ENCODE measurements at regions not wholly inside any gene's neighbourhood (a gene's known extent, or its start where the extent isn't known, plus 50 kb on each side); places are given as distances from the start of the nearest gene placed in this dataset.

GRCh38 chr7:28301148-28301641 lies 111.1 kb upstream of the CREB5 start:
- no peak overlapping the region for H3K4me3 ChIP-seq (ENCODE audit: low read depth, low read length)
- no peak for DNase-seq

GRCh38 chr7:28304290-28304689 lies 108.0 kb upstream of the CREB5 start:
- H3K27me3 ChIP-seq: no peaks in the 10 kb centered on the region
- TF ChIP-seq CTCF (IDR thresholded peaks at IDR 0.05; ENCODE audit: low read depth, low read length): no peak
- no peaks in the 10 kb centered on the region for H3K4me1 ChIP-seq
- DNase-seq: no peak
- no peak overlapping the region for H3K4me3 ChIP-seq (ENCODE audit: low read depth, low read length)
- H3K9me3 ChIP-seq: no peaks in the 10 kb centered on the region
- H3K36me3 ChIP-seq: no peaks in the 10 kb centered on the region

More at GRCh38 chr7:28301148-28301641, 111.1 kb upstream of the CREB5 start:
- no peak for TF ChIP-seq CTCF (IDR thresholded peaks at IDR 0.05; ENCODE audit: low read depth, low read length)
- Histone ChIP-seq H3K4me1 (no peaks in the 10 kb centered on the region), H3K27me3 (no peaks in the 10 kb centered on the region), H3K36me3 (no peaks in the 10 kb centered on the region), H3K9me3 (no peaks in the 10 kb centered on the region)

GRCh38 chr7:28309704-28310459 lies 102.4 kb upstream of the CREB5 start:
- no peak for DNase-seq
- Histone ChIP-seq H3K4me3 (ENCODE audit: low read depth, low read length) (no peak overlapping the region), H3K9me3 (no peaks in the 10 kb centered on the region), H3K36me3 (no peaks in the 10 kb centered on the region), H3K4me1 (peaks cover under 1% of the 10 kb centered on the region; the same call in 1 of the 2 replicates), H3K27me3 (no peaks in the 10 kb centered on the region)
- TF ChIP-seq CTCF (IDR thresholded peaks at IDR 0.05; ENCODE audit: low read depth, low read length): no peak

GRCh38 chr7:28310460-28310848 lies 101.9 kb upstream of the CREB5 start:
- H3K36me3 ChIP-seq: no peaks in the 10 kb centered on the region
- no peak for DNase-seq

GRCh38 chr7:28311670-28312069 lies 100.6 kb upstream of the CREB5 start:
- no peak for DNase-seq
- no peak for TF ChIP-seq CTCF (IDR thresholded peaks at IDR 0.05; ENCODE audit: low read depth, low read length)
- H3K9me3 ChIP-seq: no peaks in the 10 kb centered on the region
- H3K36me3 ChIP-seq: no peaks in the 10 kb centered on the region
- H3K4me3 ChIP-seq (ENCODE audit: low read depth, low read length): no peak overlapping the region
- H3K27me3 ChIP-seq: no peaks in the 10 kb centered on the region
- peaks cover 4% of the 10 kb centered on the region for H3K4me1 ChIP-seq

More at GRCh38 chr7:28310460-28310848, 101.9 kb upstream of the CREB5 start:
- Histone ChIP-seq H3K9me3 (no peaks in the 10 kb centered on the region), H3K4me1 (peaks cover 4% of the 10 kb centered on the region), H3K27me3 (no peaks in the 10 kb centered on the region), H3K4me3 (ENCODE audit: low read depth, low read length) (no peak overlapping the region)
- no peak for TF ChIP-seq CTCF (IDR thresholded peaks at IDR 0.05; ENCODE audit: low read depth, low read length)

GRCh38 chr7:28312948-28313347 lies 99.4 kb upstream of the CREB5 start:
- Histone ChIP-seq H3K36me3 (no peaks in the 10 kb centered on the region), H3K4me1 (peaks cover 4% of the 10 kb centered on the region), H3K27me3 (no peaks in the 10 kb centered on the region), H3K9me3 (no peaks in the 10 kb centered on the region), H3K4me3 (ENCODE audit: low read depth, low read length) (no peak overlapping the region)
- no peak for DNase-seq
- TF ChIP-seq CTCF (IDR thresholded peaks at IDR 0.05; ENCODE audit: low read depth, low read length): no peak
